ENCODE measurements at regions not wholly inside any gene's neighbourhood (a gene's known extent, or its start where the extent isn't known, plus 50 kb on each side); places are given as distances from the start of the nearest gene placed in this dataset.
"Not testable (repeated sequence)": the region's sequence is repeated elsewhere in the genome, so short reads cannot be mapped to it uniquely, and the experiment has no call there.

DNA sequence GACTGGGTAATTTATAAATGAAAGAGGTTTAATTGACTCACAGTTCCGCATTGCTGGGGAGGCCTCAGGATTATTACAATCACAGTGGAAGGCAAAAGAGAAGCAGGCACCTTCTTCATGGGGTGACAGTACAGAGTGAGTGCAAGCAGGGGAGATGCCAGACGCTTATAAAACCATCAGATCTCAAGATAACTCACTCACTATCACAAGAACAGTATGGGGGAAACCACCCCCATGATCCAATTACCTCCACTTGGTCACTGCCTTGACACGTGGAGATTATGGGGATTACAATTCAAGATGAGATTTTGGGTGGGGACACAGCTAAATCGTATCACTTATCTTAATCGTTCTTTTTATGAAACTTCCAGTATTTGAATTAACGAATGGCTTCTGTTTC is 179.5 kb upstream of the TSC22D2 start:
- not testable (repeated sequence) for TF ChIP-seq EHMT2 (IDR thresholded peaks at IDR 0.05; ENCODE audit: low read depth); POLR2A (IDR thresholded peaks at IDR 0.05; ENCODE audit: low read length)
- TF ChIP-seq, protein P1, sequence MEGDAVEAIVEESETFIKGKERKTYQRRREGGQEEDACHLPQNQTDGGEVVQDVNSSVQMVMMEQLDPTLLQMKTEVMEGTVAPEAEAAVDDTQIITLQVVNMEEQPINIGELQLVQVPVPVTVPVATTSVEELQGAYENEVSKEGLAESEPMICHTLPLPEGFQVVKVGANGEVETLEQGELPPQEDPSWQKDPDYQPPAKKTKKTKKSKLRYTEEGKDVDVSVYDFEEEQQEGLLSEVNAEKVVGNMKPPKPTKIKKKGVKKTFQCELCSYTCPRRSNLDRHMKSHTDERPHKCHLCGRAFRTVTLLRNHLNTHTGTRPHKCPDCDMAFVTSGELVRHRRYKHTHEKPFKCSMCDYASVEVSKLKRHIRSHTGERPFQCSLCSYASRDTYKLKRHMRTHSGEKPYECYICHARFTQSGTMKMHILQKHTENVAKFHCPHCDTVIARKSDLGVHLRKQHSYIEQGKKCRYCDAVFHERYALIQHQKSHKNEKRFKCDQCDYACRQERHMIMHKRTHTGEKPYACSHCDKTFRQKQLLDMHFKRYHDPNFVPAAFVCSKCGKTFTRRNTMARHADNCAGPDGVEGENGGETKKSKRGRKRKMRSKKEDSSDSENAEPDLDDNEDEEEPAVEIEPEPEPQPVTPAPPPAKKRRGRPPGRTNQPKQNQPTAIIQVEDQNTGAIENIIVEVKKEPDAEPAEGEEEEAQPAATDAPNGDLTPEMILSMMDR (IDR thresholded peaks at IDR 0.05) = not testable (repeated sequence)

Data from A549 (cell line).